H9 (cell line): ENCODE measurements at regions not wholly inside any gene's neighbourhood (a gene's known extent, or its start where the extent isn't known, plus 50 kb on each side); places are given as distances from the start of the nearest gene placed in this dataset.
"Not testable (repeated sequence)": the region's sequence is repeated elsewhere in the genome, so short reads cannot be mapped to it uniquely, and the experiment has no call there.

Experiments used
- DNase-seq: peaks from one replicate; pipeline ENCODE4 v3.0.0-alpha.2; 2017
- H2AFZ ChIP-seq: one replicate; pipeline ENCODE4 v1.6.1; 2013; ENCODE audit warnings: mild to moderate bottlenecking, low read length, control low read depth, moderate library complexity
- H2AK5ac ChIP-seq: 2 replicates; pipeline ENCODE4 v1.6.1; 2013; ENCODE audit warnings: low read length, control low read depth, mixed read lengths; ENCODE audit not compliant: insufficient read length
- H2BK120ac ChIP-seq: one replicate; pipeline ENCODE4 v1.6.1; 2013; ENCODE audit warnings: low read depth, mild to moderate bottlenecking, low read length, control low read depth, inconsistent platforms; ENCODE audit not compliant: poor library complexity, severe bottlenecking
- H2BK12ac ChIP-seq: 2 replicates; pipeline ENCODE4 v1.6.1; 2013; ENCODE audit warnings: low read length, control low read depth, mixed read lengths, low read depth; ENCODE audit not compliant: insufficient read length
- H2BK15ac ChIP-seq: 2 replicates; pipeline ENCODE4 v1.6.1; 2013; ENCODE audit warnings: low read depth, low read length, control low read depth
- H2BK20ac ChIP-seq: one replicate; pipeline ENCODE4 v1.6.1; 2013; ENCODE audit warnings: low read depth, mild to moderate bottlenecking, low read length, control low read depth, inconsistent platforms; ENCODE audit not compliant: poor library complexity, severe bottlenecking
- H2BK5ac ChIP-seq: 2 replicates; pipeline ENCODE4 v1.6.1; 2013; ENCODE audit warnings: low read length, control low read depth, mixed read lengths; ENCODE audit not compliant: insufficient read length
- H3K14ac ChIP-seq: 2 replicates; pipeline ENCODE4 v1.6.1; 2013; ENCODE audit warnings: low read length, control low read depth; ENCODE audit not compliant: insufficient read depth
- H3K18ac ChIP-seq: 2 replicates; pipeline ENCODE4 v1.6.1; 2013; ENCODE audit warnings: low read depth, mild to moderate bottlenecking, mixed read lengths, low read length, control low read depth; ENCODE audit not compliant: insufficient read length
- H3K23ac ChIP-seq: 2 replicates; pipeline ENCODE4 v1.6.1; 2013; ENCODE audit warnings: low read length, control low read depth, mixed read lengths, low read depth; ENCODE audit not compliant: insufficient read length
- H3K23me2 ChIP-seq: 2 replicates; pipeline ENCODE4 v1.6.1; 2013; ENCODE audit warnings: low read depth, mild to moderate bottlenecking, mixed read lengths, low read length, control low read depth; ENCODE audit not compliant: insufficient read length, poor library complexity, severe bottlenecking
- H3K27ac ChIP-seq: 2 replicates; pipeline ENCODE4 v1.5.1; 2013; ENCODE audit warnings: low read length, control low read depth, mixed read lengths, low read depth; ENCODE audit not compliant: insufficient read length
- H3K27me3 ChIP-seq: 2 replicates; pipeline ENCODE4 v1.6.1; 2013; ENCODE audit warnings: low read length, control low read depth, inconsistent platforms; ENCODE audit not compliant: insufficient read depth
- H3K4ac ChIP-seq: 2 replicates; pipeline ENCODE4 v1.6.1; 2013; ENCODE audit warnings: low read depth, mild to moderate bottlenecking, control low read depth, inconsistent platforms, low read length, moderate library complexity
- H3K4me1 ChIP-seq: 2 replicates; pipeline ENCODE4 v1.6.1; 2013; ENCODE audit warnings: low read length, control low read depth, inconsistent platforms; ENCODE audit not compliant: insufficient read depth
- H3K4me2 ChIP-seq: 2 replicates; pipeline ENCODE4 v1.6.1; 2013; ENCODE audit warnings: low read length, control low read depth, mixed read lengths; ENCODE audit not compliant: insufficient read length, insufficient read depth
- H3K56ac ChIP-seq: 2 replicates; pipeline ENCODE4 v1.6.1; 2013; ENCODE audit warnings: low read depth, mild to moderate bottlenecking, mixed read lengths, low read length, control low read depth; ENCODE audit not compliant: insufficient read length
- H3K79me1 ChIP-seq: 2 replicates; pipeline ENCODE4 v1.6.1; 2013; ENCODE audit warnings: low read depth, mild to moderate bottlenecking, moderate library complexity, low read length, control low read depth, inconsistent platforms; ENCODE audit not compliant: insufficient read depth, poor library complexity, severe bottlenecking
- H3K79me2 ChIP-seq: 2 replicates; pipeline ENCODE4 v1.6.1; 2013; ENCODE audit warnings: low read length, control low read depth, inconsistent platforms; ENCODE audit not compliant: insufficient read depth
- H3K9ac ChIP-seq: 2 replicates; pipeline ENCODE4 v1.6.1; 2013; ENCODE audit warnings: low read length, control low read depth, mixed read lengths; ENCODE audit not compliant: insufficient read length; ENCODE audit errors: extremely low read depth
- H3K9me3 ChIP-seq: one replicate; pipeline ENCODE4 v1.6.1; 2013; ENCODE audit warnings: low read depth, low read length, inconsistent platforms; ENCODE audit not compliant: control insufficient read depth
- H3T11ph ChIP-seq: one replicate; pipeline ENCODE4 v1.6.1; 2013; ENCODE audit warnings: mild to moderate bottlenecking, low read length, control low read depth, inconsistent platforms
- H4K20me1 ChIP-seq: one replicate; pipeline ENCODE4 v1.6.1; 2013; ENCODE audit not compliant: control insufficient read depth, insufficient read length, insufficient read depth
- H4K5ac ChIP-seq: 2 replicates; pipeline ENCODE4 v1.6.1; 2013; ENCODE audit warnings: low read depth, mild to moderate bottlenecking, mixed read lengths, low read length, control low read depth; ENCODE audit not compliant: insufficient read length
- H4K8ac ChIP-seq: replicated peaks from 2 replicates; pipeline ENCODE4 v1.6.1; 2013; ENCODE audit warnings: low read length, control low read depth, mixed read lengths, low read depth; ENCODE audit not compliant: insufficient read length
- H4K91ac ChIP-seq: 2 replicates; pipeline ENCODE4 v1.6.1; 2013; ENCODE audit warnings: low read depth, mild to moderate bottlenecking, moderate library complexity, mixed read lengths, low read length, control low read depth; ENCODE audit not compliant: insufficient read length
- H3K27ac Mint-ChIP-seq, 3 experiments: 2 replicates in 2 of 3; 3 replicates in 1 of 3; pipeline ENCODE4 v1.8.0; 2020 to 2021; ENCODE audit warnings: mixed read lengths in 3 of 3, mild to moderate bottlenecking in 1 of 3, moderate library complexity in 1 of 3
- H3K27me3 Mint-ChIP-seq: 2 replicates; pipeline ENCODE4 v1.8.0; 2021; ENCODE audit warnings: low read depth, mild to moderate bottlenecking, moderate library complexity, mixed read lengths
- H3K36me3 Mint-ChIP-seq, 3 experiments: 2 replicates in 2 of 3; 3 replicates in 1 of 3; pipeline ENCODE4 v1.8.0; 2020 to 2021; ENCODE audit warnings: low read depth in 3 of 3, mixed read lengths in 3 of 3; ENCODE audit not compliant: insufficient read depth in 1 of 3
- H3K4me1 Mint-ChIP-seq, 2 experiments: 2 replicates each; pipeline ENCODE4 v1.8.0; 2020; ENCODE audit warnings: mixed read lengths in 2 of 2
- H3K4me3 Mint-ChIP-seq, 2 experiments: 2 replicates in 1 of 2; 3 replicates in 1 of 2; pipeline ENCODE4 v1.8.0; 2020 to 2021; ENCODE audit warnings: mild to moderate bottlenecking in 2 of 2, mixed read lengths in 2 of 2, moderate library complexity in 1 of 2
- H3K9me3 Mint-ChIP-seq, 2 experiments: 2 replicates in 1 of 2; 3 replicates in 1 of 2; pipeline ENCODE4 v1.8.0; 2020; ENCODE audit warnings: mild to moderate bottlenecking in 2 of 2, mixed read lengths in 2 of 2, moderate library complexity in 1 of 2
- CTCF ChIP-seq: fragments of 200-600 bp; sonication (generic); conservative IDR thresholded peaks from 3 replicates; pipeline ENCODE4 v1.8.0; 2021; ENCODE audit warnings: antibody characterized with exemption, mild to moderate bottlenecking
- WGBS: extraction: QIAGEN DNeasy Blood & Tissue Kit; methylation state at CpG from one replicate; pipeline ENCODE4 v1.1.7; 2013; ENCODE audit warnings: missing lambda C conversion rate, low lambda C conversion rate, mixed read lengths; ENCODE audit not compliant: insufficient read length; ENCODE audit errors: extremely low coverage; 5-methylcytosine and 5-hydroxymethylcytosine counted together

GRCh38 chr9:102714184-102714583 lies 280.9 kb upstream of the CYLC2 start:
- Histone ChIP-seq H4K91ac (no peak overlapping the region), H3K14ac (no peak overlapping the region), H3K23me2 (no peaks in the 10 kb centered on the region), H2BK20ac (no peak overlapping the region), H3K9ac (no peak overlapping the region), H3K18ac (no peak overlapping the region), H4K20me1 (no peaks in the 10 kb centered on the region), H3K9me3 (peaks cover 11% of the 10 kb centered on the region), H2BK15ac (no peak overlapping the region), H3K79me1 (no peaks in the 10 kb centered on the region), H3K4ac (no peak overlapping the region), H4K5ac (no peak overlapping the region), H2AK5ac (no peak overlapping the region), H2AFZ (no peak overlapping the region), H3K23ac (no peak overlapping the region), H3K56ac (no peak overlapping the region), H2BK120ac (no peak overlapping the region), H3K27ac (no peak overlapping the region), H2BK12ac (no peak overlapping the region), H3K4me1 (no peaks in the 10 kb centered on the region), H2BK5ac (no peak overlapping the region), H3K79me2 (no peaks in the 10 kb centered on the region), H4K8ac (no peak overlapping the region), H3T11ph (no peak overlapping the region), H3K4me2 (no peak overlapping the region), H3K27me3 (no peaks in the 10 kb centered on the region)
- H3K27me3 Mint-ChIP-seq = no peaks in the 10 kb centered on the region
- H3K27ac Mint-ChIP-seq = no peak overlapping the region
- peaks cover 6 to 40% (median 19%) of the 10 kb centered on the region in 3 experiments for H3K36me3 Mint-ChIP-seq
- H3K4me1 Mint-ChIP-seq = no peaks in the 10 kb centered on the region
- H3K4me3 Mint-ChIP-seq = no peak overlapping the region
- no peak for DNase-seq
- no CpG with 5 or more reads among the region's 3 CpGs for WGBS
- no peak for TF ChIP-seq CTCF
- H3K9me3 Mint-ChIP-seq = peaks cover 41 to 50% of the 10 kb centered on the region in 2 experiments

- not testable (repeated sequence) for H4K20me1 ChIP-seq, H3K18ac ChIP-seq, H3K4me1 Mint-ChIP-seq, H2BK20ac ChIP-seq, H3K14ac ChIP-seq, H2AK5ac ChIP-seq, H4K91ac ChIP-seq, H3K56ac ChIP-seq, H2BK12ac ChIP-seq, H2BK120ac ChIP-seq, H3K23me2 ChIP-seq, H2BK5ac ChIP-seq, H3K27me3 ChIP-seq, H3K4me1 ChIP-seq, DNase-seq, H2BK15ac ChIP-seq, H3K4me2 ChIP-seq, H3K79me2 ChIP-seq, H4K8ac ChIP-seq, H3K27ac Mint-ChIP-seq, H3K27me3 Mint-ChIP-seq, H3K27ac ChIP-seq, H3K9ac ChIP-seq, H3K4me3 Mint-ChIP-seq, H3K79me1 ChIP-seq, H3K4ac ChIP-seq, H2AFZ ChIP-seq, H3K23ac ChIP-seq, H4K5ac ChIP-seq, H3T11ph ChIP-seq
- WGBS = no CpG with 5 or more reads among the region's 8 CpGs
- Mint-ChIP-seq H3K36me3 (peaks cover 6 to 35% (median 15%) of the 10 kb centered on the region in 3 experiments), H3K9me3 (peaks cover 31 to 45% of the 10 kb centered on the region in 2 experiments)
- H3K9me3 ChIP-seq = peaks cover 11% of the 10 kb centered on the region
Observed at GRCh38 chr9:102712910-102713309, 282.2 kb upstream of the CYLC2 start.
